OCI-LY7 (cell line): ENCODE measurements at regions not wholly inside any gene's neighbourhood (a gene's known extent, or its start where the extent isn't known, plus 50 kb on each side); places are given as distances from the start of the nearest gene placed in this dataset.

ENCODE experiments used
- BruUV-seq: library from RNA; stranded (reverse); fragments of 400-500 nt; replicated peaks from 2 replicates; lab custom pipeline; 2021; lab: Mats Ljungman, UMichigan
- CTCF ChIA-PET: fragments of 300-600 bp; sonication (Branson Sonifier 250); formaldehyde crosslinking; loops from one replicate; lab custom pipeline; 2022; ENCODE audit warnings: antibody characterized with exemption; ENCODE audit not compliant: unreplicated experiment; lab: Charles Lee
- POLR2A ChIA-PET: fragments of 300-600 bp; sonication (Branson Sonifier 250); formaldehyde crosslinking; loops from one replicate; lab custom pipeline; 2022; ENCODE audit warnings: antibody characterized with exemption; lab: Charles Lee
- DNase-seq: peaks from one replicate; pipeline ENCODE4 v3.0.0-alpha.2; 2015; ENCODE audit warnings: low spot score
- H2AFZ ChIP-seq: fragments of 200-600 bp; sonication (generic), shearing (Covaris generic); 2 replicates; pipeline ENCODE4 v1.6.1; 2014; ENCODE audit warnings: mild to moderate bottlenecking, antibody characterized with exemption, low read length, moderate library complexity
- H3K27ac ChIP-seq: fragments of 200-600 bp; sonication (generic); 2 replicates; pipeline ENCODE4 v1.5.1; 2014; ENCODE audit warnings: mixed run types, low read depth, mild to moderate bottlenecking, moderate library complexity, low read length, inconsistent platforms; ENCODE audit not compliant: poor library complexity, severe bottlenecking
- H3K36me3 ChIP-seq: fragments of 200-600 bp; sonication (generic); 2 replicates; pipeline ENCODE4 v1.6.1; 2014; ENCODE audit warnings: mild to moderate bottlenecking, antibody characterized with exemption, low read length, moderate library complexity, mixed read lengths; ENCODE audit not compliant: insufficient read depth
- H3K4me1 ChIP-seq: fragments of 200-600 bp; sonication (generic); 2 replicates; pipeline ENCODE4 v1.5.1; 2014; ENCODE audit warnings: mild to moderate bottlenecking, low read length; ENCODE audit not compliant: insufficient read depth, poor library complexity, severe bottlenecking
- H3K4me2 ChIP-seq: fragments of 200-600 bp; sonication (generic); 2 replicates; pipeline ENCODE4 v1.6.1; 2014; ENCODE audit warnings: mild to moderate bottlenecking, low read length
- H3K4me3 ChIP-seq: fragments of 200-600 bp; sonication (generic); 2 replicates; pipeline ENCODE4 v1.5.1; 2014; ENCODE audit warnings: mild to moderate bottlenecking, low read depth, low read length; ENCODE audit not compliant: poor library complexity, severe bottlenecking
- H3K79me2 ChIP-seq: fragments of 200-600 bp; sonication (generic); 2 replicates; pipeline ENCODE4 v1.6.1; 2016; ENCODE audit warnings: low read depth, mild to moderate bottlenecking, low read length, moderate library complexity, mixed read lengths; ENCODE audit not compliant: insufficient read depth
- H3K9me2 ChIP-seq: fragments of 200-600 bp; sonication (generic); 2 replicates; pipeline ENCODE4 v1.6.1; 2016; ENCODE audit warnings: mild to moderate bottlenecking, low read length, mixed read lengths; ENCODE audit not compliant: insufficient read depth
- H3K9me3 ChIP-seq: fragments of 200-600 bp; sonication (generic); 2 replicates; pipeline ENCODE4 v1.6.1; 2014; ENCODE audit warnings: mild to moderate bottlenecking, mixed run types, low read length, mixed read lengths
- H4K20me1 ChIP-seq: fragments of 200-600 bp; sonication (generic); 2 replicates; pipeline ENCODE4 v1.6.1; 2014; ENCODE audit warnings: mild to moderate bottlenecking, antibody characterized with exemption, low read length, moderate library complexity, mixed read lengths; ENCODE audit not compliant: insufficient read depth
- CTCF ChIP-seq: fragments of 200-600 bp; sonication (generic); conservative IDR thresholded peaks from 2 replicates; pipeline ENCODE4 v1.5.1; 2014; ENCODE audit warnings: mild to moderate bottlenecking, antibody characterized with exemption, low read length, moderate library complexity, mixed read lengths
- EZH2phosphoT487 ChIP-seq: fragments of 200-600 bp; sonication (generic); IDR thresholded peaks from 2 replicates; pipeline ENCODE4 v1.6.1; 2018; ENCODE audit warnings: low read depth, borderline replicate concordance, mild to moderate bottlenecking, mixed run types, antibody characterized with exemption, low read length, moderate library complexity, mixed read lengths
- intact Hi-C: fragments of 100-400 bp; cut with micrococcal nuclease; formaldehyde crosslinking; loops from one replicate; pipeline ENCODE4 v1.10.0; 2022; ENCODE audit not compliant: unreplicated experiment

- no TSS peak for BruUV-seq
- Histone ChIP-seq H3K4me1 (no peaks in the 10 kb centered on the region), H3K36me3 (no peaks in the 10 kb centered on the region), H4K20me1 (no peaks in the 10 kb centered on the region), H3K9me2 (no peaks in the 10 kb centered on the region), H3K79me2 (no peaks in the 10 kb centered on the region), H3K4me2 (no peak overlapping the region), H3K27ac (no peak overlapping the region), H3K4me3 (no peak overlapping the region), H3K9me3 (no peaks in the 10 kb centered on the region), H2AFZ (no peak overlapping the region)
- ChIA-PET POLR2A (interaction anchor here (1.0 kb wide), 2 partner anchors 10 to 1025 kb away, joined by 3 read pairs; no protein-coding TSS in a partner anchor), CTCF (no interaction called here)
- intact Hi-C loops = no loop called here
- no peak for DNase-seq
- no peak for TF ChIP-seq CTCF
- no peak for TF ChIP-seq EZH2phosphoT487
Observed at GRCh38 chr6:10190042-10190441, 224.8 kb downstream of the TFAP2A start.

- Histone ChIP-seq H3K4me1 (no peaks in the 10 kb centered on the region), H2AFZ (no peak overlapping the region), H4K20me1 (no peaks in the 10 kb centered on the region), H3K36me3 (no peaks in the 10 kb centered on the region), H3K4me2 (no peak overlapping the region), H3K79me2 (no peaks in the 10 kb centered on the region), H3K9me3 (no peaks in the 10 kb centered on the region), H3K4me3 (no peak overlapping the region), H3K9me2 (no peaks in the 10 kb centered on the region), H3K27ac (no peak overlapping the region)
- intact Hi-C loops = no loop called here
- no TSS peak for BruUV-seq
- TF ChIP-seq CTCF (no peak), EZH2phosphoT487 (no peak)
- no peak for DNase-seq
- CTCF ChIA-PET = no interaction called here
- POLR2A ChIA-PET = no interaction called here
Observed at GRCh38 chr6:10184371-10185227, 230.3 kb downstream of the TFAP2A start.
